ENCODE measurements at regions not wholly inside any gene's neighbourhood (a gene's known extent, or its start where the extent isn't known, plus 50 kb on each side); places are given as distances from the start of the nearest gene placed in this dataset.
A peak's percentile ranks its signal among the peaks of the same experiment; 100 is the strongest.

DNA sequence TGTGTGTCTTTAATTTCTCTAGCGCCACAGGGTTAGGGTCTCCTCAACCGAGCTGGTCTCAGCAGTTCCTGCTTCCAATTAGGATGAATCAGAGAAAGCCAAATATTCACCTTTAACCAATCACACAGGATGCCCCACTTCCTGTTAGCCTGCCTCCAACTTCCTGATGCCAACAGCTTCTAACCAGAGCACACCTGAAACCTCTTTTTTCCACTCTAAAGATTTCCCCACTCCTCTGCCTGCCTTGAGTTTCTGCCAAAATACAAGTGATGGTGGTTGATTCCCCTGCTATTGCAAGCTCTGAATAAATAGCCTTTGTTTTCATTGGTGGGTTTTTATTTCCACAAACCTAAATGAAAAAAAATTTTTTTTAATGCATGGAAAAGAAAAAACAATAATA lies 144.7 kb upstream of the UST start:
- 86 to 94% methylated on average over 2 of the region's 2 CpGs for WGBS, 2 donors

DNA sequence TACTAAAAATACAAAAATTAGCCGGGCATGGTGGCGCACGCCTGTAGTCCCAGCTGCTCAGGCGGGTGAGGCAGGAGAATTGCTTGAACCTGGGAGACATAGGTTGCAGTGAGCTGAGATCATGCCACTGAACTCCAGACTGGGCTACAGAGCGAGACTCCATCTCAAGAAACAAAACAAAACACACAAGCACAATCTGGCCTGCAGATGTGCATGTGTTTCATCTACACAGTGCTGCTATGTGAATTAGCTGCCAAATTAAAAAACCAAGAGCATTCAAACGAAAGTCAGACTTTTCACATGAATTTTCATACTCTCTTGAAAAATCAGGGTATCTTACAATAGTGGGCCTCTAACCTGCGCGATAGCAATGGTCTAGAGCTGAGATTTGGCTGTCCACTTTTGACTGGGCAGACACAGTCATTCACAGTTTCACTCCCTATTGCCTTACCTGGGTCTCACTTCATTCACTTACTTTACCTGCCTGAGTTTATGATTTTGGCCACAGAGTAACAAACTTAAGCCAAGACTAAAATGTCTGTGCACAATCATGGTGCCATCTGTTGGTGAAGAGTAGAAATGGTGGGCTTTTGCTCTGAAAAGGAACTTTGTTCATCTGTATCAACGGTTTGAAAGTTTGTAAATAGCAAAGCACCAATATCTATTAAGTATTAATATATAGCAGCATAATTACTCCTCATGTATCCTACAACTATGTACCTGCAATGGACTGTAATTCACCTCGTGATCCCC lies 138.5 kb upstream of the UST start:
- TF ChIP-seq, protein P1, sequence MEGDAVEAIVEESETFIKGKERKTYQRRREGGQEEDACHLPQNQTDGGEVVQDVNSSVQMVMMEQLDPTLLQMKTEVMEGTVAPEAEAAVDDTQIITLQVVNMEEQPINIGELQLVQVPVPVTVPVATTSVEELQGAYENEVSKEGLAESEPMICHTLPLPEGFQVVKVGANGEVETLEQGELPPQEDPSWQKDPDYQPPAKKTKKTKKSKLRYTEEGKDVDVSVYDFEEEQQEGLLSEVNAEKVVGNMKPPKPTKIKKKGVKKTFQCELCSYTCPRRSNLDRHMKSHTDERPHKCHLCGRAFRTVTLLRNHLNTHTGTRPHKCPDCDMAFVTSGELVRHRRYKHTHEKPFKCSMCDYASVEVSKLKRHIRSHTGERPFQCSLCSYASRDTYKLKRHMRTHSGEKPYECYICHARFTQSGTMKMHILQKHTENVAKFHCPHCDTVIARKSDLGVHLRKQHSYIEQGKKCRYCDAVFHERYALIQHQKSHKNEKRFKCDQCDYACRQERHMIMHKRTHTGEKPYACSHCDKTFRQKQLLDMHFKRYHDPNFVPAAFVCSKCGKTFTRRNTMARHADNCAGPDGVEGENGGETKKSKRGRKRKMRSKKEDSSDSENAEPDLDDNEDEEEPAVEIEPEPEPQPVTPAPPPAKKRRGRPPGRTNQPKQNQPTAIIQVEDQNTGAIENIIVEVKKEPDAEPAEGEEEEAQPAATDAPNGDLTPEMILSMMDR (IDR thresholded peaks at IDR 0.05) = peak in 8 of 9 donors; percentile 17 to 56 (median 30)
- H3K27ac ChIP-seq = no peak overlapping the region
- H3K4me3 ChIP-seq = no peak overlapping the region
- WGBS, 2 donors = 82 to 85% methylated on average over 10 of the region's 10 CpGs
- DNase-seq (no peak), ATAC-seq (no peak)
- H3K27me3 ChIP-seq = no peaks in the 10 kb centered on the region
- H3K9me3 ChIP-seq = no peaks in the 10 kb centered on the region
- no peaks in the 10 kb centered on the region for H3K36me3 ChIP-seq
- intact Hi-C loops (cut with DNase I) = no loop called here
- H3K4me1 ChIP-seq = peaks cover 0 to 14% (median 8%) of the 10 kb centered on the region in 9 donors

More for the DNA sequence above, 144.7 kb upstream of the UST start:
- H3K27me3 ChIP-seq = peaks cover 0 to 5% (median 0%) of the 10 kb centered on the region in 7 donors
- ATAC-seq = no peak
- no peak overlapping the region for H3K27ac ChIP-seq
- DNase-seq = no peak
- peaks cover 0 to 6% (median 0%) of the 10 kb centered on the region in 11 donors for H3K9me3 ChIP-seq
- no peaks in the 10 kb centered on the region for H3K36me3 ChIP-seq
- intact Hi-C loops (cut with DNase I) = no loop called here
- TF ChIP-seq, protein P1 (IDR thresholded peaks at IDR 0.05) = no peak
- H3K4me3 ChIP-seq = no peak overlapping the region
- H3K4me1 ChIP-seq = peaks cover 0 to 10% (median 0%) of the 10 kb centered on the region in 9 donors

DNA sequence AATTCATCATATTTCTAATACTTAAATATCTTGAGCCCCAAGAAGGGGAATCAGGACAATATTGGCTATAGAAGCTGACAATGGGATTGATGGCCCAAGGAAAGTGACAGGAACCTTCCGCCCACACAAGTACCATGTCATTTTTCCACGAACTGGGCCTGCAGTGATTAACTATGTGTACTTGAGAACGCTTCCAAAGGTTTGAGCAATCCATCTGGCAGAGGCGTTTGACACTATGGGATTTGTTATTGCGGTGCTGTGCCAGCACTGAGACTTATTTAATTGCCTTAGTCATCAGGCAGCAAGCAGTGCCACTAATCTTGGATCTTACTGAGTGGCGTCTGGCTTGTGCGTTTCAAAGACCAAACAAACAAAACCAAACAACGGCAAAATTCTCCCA lies 135.6 kb upstream of the UST start:
- DNase-seq (peak; percentile 21 to 78), ATAC-seq (peak; percentile 85 to 99 (median 96))
- H3K4me3 ChIP-seq = no peak overlapping the region
- H3K9me3 ChIP-seq = no peaks in the 10 kb centered on the region
- TF ChIP-seq, protein P1 (IDR thresholded peaks at IDR 0.05) = no peak
- peaks cover 0 to 14% (median 8%) of the 10 kb centered on the region in 9 donors for H3K4me1 ChIP-seq
- H3K27me3 ChIP-seq = no peaks in the 10 kb centered on the region
- no peaks in the 10 kb centered on the region for H3K36me3 ChIP-seq
- H3K27ac ChIP-seq = peak overlapping the region in 9 of 10 donors; percentile 29 to 76 (median 53)
- WGBS, 2 donors = 41 to 54% methylated on average over 8 of the region's 8 CpGs
- intact Hi-C loops (cut with DNase I) = no loop called here

DNA sequence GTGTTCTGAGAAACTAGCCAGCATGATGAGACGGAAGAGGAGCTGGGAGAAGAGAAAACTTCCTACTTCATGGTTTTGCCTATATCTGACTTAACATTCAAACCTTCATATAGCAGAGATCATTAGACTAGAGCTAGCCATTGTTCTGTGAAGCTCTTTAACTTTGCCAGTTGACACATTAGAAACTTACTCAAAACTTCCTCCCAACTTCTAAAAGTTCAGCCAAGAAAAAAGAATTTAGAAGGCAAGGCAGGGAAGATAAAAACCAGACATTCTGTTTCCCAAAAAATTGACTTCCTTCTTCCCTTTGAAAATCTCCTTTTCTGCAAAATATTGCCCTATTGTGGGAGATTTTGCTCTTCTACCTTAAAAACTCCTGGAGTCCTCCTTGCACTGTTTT lies 134.8 kb upstream of the UST start:
- intact Hi-C loops (cut with DNase I) = no loop called here
- peaks cover 0 to 14% (median 8%) of the 10 kb centered on the region in 9 donors for H3K4me1 ChIP-seq
- no peaks in the 10 kb centered on the region for H3K36me3 ChIP-seq
- ATAC-seq (peak in 4 of 8 donors; percentile 7 to 31 (median 24)), DNase-seq (no peak)
- H3K4me3 ChIP-seq = no peak overlapping the region
- 75 to 86% methylated on average over 1 of the region's 1 CpG for WGBS, 2 donors
- H3K27ac ChIP-seq = peak overlapping the region in 9 of 10 donors; percentile 29 to 76 (median 53)
- TF ChIP-seq, protein P1 (IDR thresholded peaks at IDR 0.05) = no peak
- H3K27me3 ChIP-seq = no peaks in the 10 kb centered on the region
- H3K9me3 ChIP-seq = no peaks in the 10 kb centered on the region

All from heart right ventricle (tissue), 16 donors.